Mesothelial cell of epicardium (in vitro differentiated cells): ENCODE measurements at regions not wholly inside any gene's neighbourhood (a gene's known extent, or its start where the extent isn't known, plus 50 kb on each side); places are given as distances from the start of the nearest gene placed in this dataset.
"Not testable (repeated sequence)": the region's sequence is repeated elsewhere in the genome, so short reads cannot be mapped to it uniquely, and the experiment has no call there.

Experiments
- DNase-seq, 2 experiments: peaks; one replicate each; pipeline ENCODE4 v3.0.0; 2021; ENCODE audit warnings: low spot score in 2 of 2; ENCODE audit not compliant: unreplicated experiment in 2 of 2
- H3K27ac Mint-ChIP-seq: 2 replicates; pipeline ENCODE4 v1.8.0; 2021; ENCODE audit warnings: mixed read lengths
- H3K27me3 Mint-ChIP-seq: 2 replicates; pipeline ENCODE4 v1.8.0; 2021; ENCODE audit warnings: low read depth, mixed read lengths
- H3K36me3 Mint-ChIP-seq: 2 replicates; pipeline ENCODE4 v1.8.0; 2021; ENCODE audit warnings: mixed read lengths
- H3K4me1 Mint-ChIP-seq: 2 replicates; pipeline ENCODE4 v1.8.0; 2021; ENCODE audit warnings: mixed read lengths
- H3K4me3 Mint-ChIP-seq: 2 replicates; pipeline ENCODE4 v1.8.0; 2021; ENCODE audit warnings: mild to moderate bottlenecking, moderate library complexity, mixed read lengths
- H3K9me3 Mint-ChIP-seq: 2 replicates; pipeline ENCODE4 v1.8.0; 2021; ENCODE audit warnings: mixed read lengths
- CTCF ChIP-seq: fragments of 200-600 bp; sonication (generic); IDR thresholded peaks from one replicate; pipeline ENCODE4 v1.5.0; 2021; ENCODE audit warnings: antibody characterized with exemption; ENCODE audit not compliant: unreplicated experiment

GRCh38 chr22:49517211-49517610 is 310.5 kb downstream of the BRD1 start:
- H3K4me1 Mint-ChIP-seq = no peaks in the 10 kb centered on the region
- H3K27ac Mint-ChIP-seq = no peak overlapping the region
- TF ChIP-seq CTCF = no peak
- H3K4me3 Mint-ChIP-seq = no peak overlapping the region
- H3K27me3 Mint-ChIP-seq = peaks cover 26% of the 10 kb centered on the region
- no peaks in the 10 kb centered on the region for H3K9me3 Mint-ChIP-seq
- DNase-seq = no peak
- H3K36me3 Mint-ChIP-seq = no peaks in the 10 kb centered on the region

- DNase-seq = no peak
- peaks cover 26% of the 10 kb centered on the region for H3K27me3 Mint-ChIP-seq
- no peak overlapping the region for H3K27ac Mint-ChIP-seq
- no peak for TF ChIP-seq CTCF
- H3K4me3 Mint-ChIP-seq = no peak overlapping the region
- no peaks in the 10 kb centered on the region for H3K4me1 Mint-ChIP-seq
- H3K9me3 Mint-ChIP-seq = peaks cover 9% of the 10 kb centered on the region
- H3K36me3 Mint-ChIP-seq = no peaks in the 10 kb centered on the region
Observed at GRCh38 chr22:49515475-49515874, 312.2 kb downstream of the BRD1 start.

- H3K27me3 Mint-ChIP-seq = peaks cover 26% of the 10 kb centered on the region
- no peak for TF ChIP-seq CTCF
- H3K36me3 Mint-ChIP-seq = no peaks in the 10 kb centered on the region
- H3K27ac Mint-ChIP-seq = no peak overlapping the region
- no peak overlapping the region for H3K4me3 Mint-ChIP-seq
- DNase-seq = no peak
- H3K9me3 Mint-ChIP-seq = peaks cover 12% of the 10 kb centered on the region
- H3K4me1 Mint-ChIP-seq = no peaks in the 10 kb centered on the region
Observed at GRCh38 chr22:49514641-49515040, 313.0 kb downstream of the BRD1 start.

- Mint-ChIP-seq H3K4me3 (no peak overlapping the region), H3K9me3 (peaks cover 12% of the 10 kb centered on the region), H3K27me3 (peaks cover 26% of the 10 kb centered on the region), H3K36me3 (no peaks in the 10 kb centered on the region), H3K27ac (no peak overlapping the region), H3K4me1 (no peaks in the 10 kb centered on the region)
- no peak for DNase-seq
- TF ChIP-seq CTCF = no peak
Observed at GRCh38 chr22:49514211-49514610, 313.5 kb downstream of the BRD1 start.

GRCh38 chr22:49513358-49513851 is 314.3 kb downstream of the BRD1 start:
- Mint-ChIP-seq H3K27me3 (peaks cover 21% of the 10 kb centered on the region), H3K4me3 (no peak overlapping the region), H3K9me3 (peaks cover 12% of the 10 kb centered on the region), H3K4me1 (no peaks in the 10 kb centered on the region), H3K27ac (no peak overlapping the region), H3K36me3 (no peaks in the 10 kb centered on the region)
- DNase-seq = no peak
- no peak for TF ChIP-seq CTCF

- Mint-ChIP-seq H3K36me3 (no peaks in the 10 kb centered on the region), H3K4me1 (no peaks in the 10 kb centered on the region), H3K27me3 (peaks cover 24% of the 10 kb centered on the region), H3K9me3 (peaks cover 12% of the 10 kb centered on the region), H3K4me3 (no peak overlapping the region), H3K27ac (no peak overlapping the region)
- DNase-seq = no peak
- TF ChIP-seq CTCF = no peak
Observed at GRCh38 chr22:49512487-49513165, 315.0 kb downstream of the BRD1 start.

GRCh38 chr22:49511393-49512189 is 316.1 kb downstream of the BRD1 start:
- H3K9me3 Mint-ChIP-seq = peaks cover 12% of the 10 kb centered on the region
- not testable (repeated sequence) for DNase-seq, H3K36me3 Mint-ChIP-seq, H3K4me1 Mint-ChIP-seq, H3K27ac Mint-ChIP-seq, H3K4me3 Mint-ChIP-seq
- peaks cover 24% of the 10 kb centered on the region for H3K27me3 Mint-ChIP-seq
